ENCODE measurements at regions not wholly inside any gene's neighbourhood (a gene's known extent, or its start where the extent isn't known, plus 50 kb on each side); places are given as distances from the start of the nearest gene placed in this dataset.

- Histone ChIP-seq H3K9me3 (no peaks in the 10 kb centered on the region), H3K4me1 (no peaks in the 10 kb centered on the region), H3K27me3 (no peaks in the 10 kb centered on the region), H3K36me3 (ENCODE audit: low read depth, missing control alignments) (no peaks in the 10 kb centered on the region), H3K4me3 (no peak overlapping the region), H3K27ac (no peak overlapping the region)
- WGBS, 2 donors: 60 to 70% methylated on average over 28 of the region's 28 CpGs
- no peak for TF ChIP-seq CTCF (IDR thresholded peaks at IDR 0.05)
- TF ChIP-seq POLR2A (IDR thresholded peaks at IDR 0.05): no peak
- DNase-seq: no peak
- intact Hi-C loops (cut with DNase I; ENCODE audit: low total_unique reads): no loop called here
Observed at GRCh38 chr17:72501404-72502370, 380.9 kb downstream of the SOX9 start.

- TF ChIP-seq POLR2A (IDR thresholded peaks at IDR 0.05) (no peak), CTCF (IDR thresholded peaks at IDR 0.05) (no peak)
- Histone ChIP-seq H3K9me3 (no peaks in the 10 kb centered on the region), H3K27me3 (no peaks in the 10 kb centered on the region), H3K27ac (no peak overlapping the region), H3K4me1 (peaks cover 5% of the 10 kb centered on the region), H3K4me3 (no peak overlapping the region), H3K36me3 (ENCODE audit: low read depth, missing control alignments) (no peaks in the 10 kb centered on the region)
- intact Hi-C loops (cut with DNase I; ENCODE audit: low total_unique reads): no loop called here
- 78 to 82% methylated on average over 14 to 19 of the region's 19 CpGs for WGBS, 2 donors
- no peak for DNase-seq
Observed at GRCh38 chr17:72502371-72503341, 381.8 kb downstream of the SOX9 start.

GRCh38 chr17:72503556-72503955 is 382.7 kb downstream of the SOX9 start:
- 86 to 89% methylated on average over 6 of the region's 6 CpGs for WGBS, 2 donors
- intact Hi-C loops (cut with DNase I; ENCODE audit: low total_unique reads): no loop called here
- Histone ChIP-seq H3K4me3 (no peak overlapping the region), H3K27me3 (no peaks in the 10 kb centered on the region), H3K4me1 (peaks cover 7% of the 10 kb centered on the region), H3K27ac (no peak overlapping the region), H3K36me3 (ENCODE audit: low read depth, missing control alignments) (no peaks in the 10 kb centered on the region), H3K9me3 (no peaks in the 10 kb centered on the region)
- no peak for TF ChIP-seq CTCF (IDR thresholded peaks at IDR 0.05)
- no peak for TF ChIP-seq POLR2A (IDR thresholded peaks at IDR 0.05)
- no peak for DNase-seq

DNA sequence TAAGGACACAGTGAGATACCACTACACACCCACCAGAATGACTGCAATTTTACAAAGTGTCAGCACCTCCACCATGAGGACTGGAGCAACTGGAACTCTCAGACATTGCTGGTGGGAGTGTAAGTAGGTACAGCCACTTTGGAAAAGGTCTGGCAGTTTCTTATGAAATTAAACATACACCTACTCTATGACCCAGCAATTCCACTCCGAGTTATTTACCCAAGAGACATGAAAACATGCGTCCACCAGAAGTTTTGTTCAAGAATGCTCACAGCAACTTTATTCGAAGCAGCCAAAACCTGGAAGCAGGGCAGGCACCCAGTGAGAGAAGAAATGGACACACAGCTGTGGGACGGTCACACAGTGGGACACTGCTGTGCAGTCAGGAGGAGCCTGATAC is 384.0 kb downstream of the SOX9 start:
- TF ChIP-seq POLR2A (IDR thresholded peaks at IDR 0.05) (no peak), CTCF (IDR thresholded peaks at IDR 0.05) (no peak)
- WGBS, 2 donors: 94 to 98% methylated on average over 4 of the region's 4 CpGs
- no peaks in the 10 kb centered on the region for H3K27me3 ChIP-seq
- H3K27ac ChIP-seq: no peak overlapping the region
- no peaks in the 10 kb centered on the region for H3K9me3 ChIP-seq
- no peak overlapping the region for H3K4me3 ChIP-seq
- H3K36me3 ChIP-seq (ENCODE audit: low read depth, missing control alignments): no peaks in the 10 kb centered on the region
- peaks cover 8% of the 10 kb centered on the region for H3K4me1 ChIP-seq
- no peak for DNase-seq
- intact Hi-C loops (cut with DNase I; ENCODE audit: low total_unique reads): no loop called here

Data from testis (tissue), 2 donors.